CD14-positive monocyte (primary cell): ENCODE measurements at regions not wholly inside any gene's neighbourhood (a gene's known extent, or its start where the extent isn't known, plus 50 kb on each side); places are given as distances from the start of the nearest gene placed in this dataset.
"Not testable (repeated sequence)": the region's sequence is repeated elsewhere in the genome, so short reads cannot be mapped to it uniquely, and the experiment has no call there.

Source experiments
- DNase-seq, 3 donors: peaks; one replicate each; pipeline ENCODE4 v3.0.0-alpha.2; 2011 to 2022
- H2AFZ ChIP-seq: 2 replicates; pipeline ENCODE4 v1.6.0; 2012; ENCODE audit warnings: mild to moderate bottlenecking, low read depth, low read length, inconsistent platforms; ENCODE audit not compliant: insufficient read depth, poor library complexity, severe bottlenecking
- H3K27ac ChIP-seq, 2 donors: 1 replicate in 1 of 2; 2 replicates in 1 of 2; pipeline ENCODE4 v1.5.1; 2012 to 2013; ENCODE audit warnings: low read length in 2 of 2, control low read depth in 1 of 2, inconsistent platforms in 1 of 2, low read depth in 1 of 2, mild to moderate bottlenecking in 1 of 2
- H3K27me3 ChIP-seq, 2 donors: one replicate each; pipeline versions ENCODE4 v1.6.0 to v1.6.1; 2011 to 2013; ENCODE audit warnings: low read length in 2 of 2; ENCODE audit not compliant: control insufficient read depth in 2 of 2, insufficient read depth in 2 of 2
- H3K36me3 ChIP-seq, 2 donors: replicated peaks in 1 of 2; 1 replicate in 1 of 2; 2 replicates in 1 of 2; pipeline versions ENCODE4 v1.5.1 to v1.6.1; 2012 to 2013; ENCODE audit warnings: low read length in 2 of 2, control low read depth in 1 of 2, inconsistent platforms in 1 of 2, mild to moderate bottlenecking in 1 of 2; ENCODE audit not compliant: insufficient read depth in 2 of 2, control insufficient read depth in 1 of 2
- H3K4me1 ChIP-seq, 2 donors: 1 replicate in 1 of 2; 2 replicates in 1 of 2; pipeline versions ENCODE4 v1.5.1 to v1.6.1; 2012 to 2013; ENCODE audit warnings: low read length in 2 of 2, control low read depth in 1 of 2, inconsistent platforms in 1 of 2, mild to moderate bottlenecking in 1 of 2, moderate library complexity in 1 of 2; ENCODE audit not compliant: insufficient read depth in 2 of 2, control insufficient read depth in 1 of 2
- H3K4me2 ChIP-seq: replicated peaks from 2 replicates; pipeline ENCODE3; 2012; ENCODE audit warnings: low read length, moderate library complexity, mild to moderate bottlenecking; ENCODE audit not compliant: poor library complexity, severe bottlenecking; ENCODE audit errors: extremely low read depth
- H3K4me3 ChIP-seq, 3 experiments: fragments of 200-600 bp in 1 of 3; sonication (generic) in 1 of 3; replicated peaks in 1 of 3; 1 replicate in 2 of 3; 2 replicates in 1 of 3; pipeline ENCODE4 v1.5.1; 2011 to 2013; ENCODE audit warnings: low read length in 3 of 3, mild to moderate bottlenecking in 3 of 3, control low read depth in 2 of 3, low read depth in 2 of 3, inconsistent platforms in 1 of 3, moderate library complexity in 1 of 3
- H3K79me2 ChIP-seq: 2 replicates; pipeline ENCODE4 v1.6.0; 2012; ENCODE audit warnings: mild to moderate bottlenecking, control low read depth, inconsistent platforms, low read length, moderate library complexity; ENCODE audit not compliant: insufficient read depth
- H3K9ac ChIP-seq: 2 replicates; pipeline ENCODE4 v1.6.0; 2017; ENCODE audit warnings: low read length, mild to moderate bottlenecking; ENCODE audit not compliant: insufficient read depth, poor library complexity, severe bottlenecking
- H3K9me3 ChIP-seq, 2 donors: replicated peaks in 1 of 2; 1 replicate in 1 of 2; 2 replicates in 1 of 2; pipeline versions ENCODE4 v1.5.1 to v1.6.1; 2012 to 2013; ENCODE audit warnings: low read length in 2 of 2, control low read depth in 1 of 2; ENCODE audit not compliant: control insufficient read depth in 1 of 2, insufficient read depth in 1 of 2
- H4K20me1 ChIP-seq: 2 replicates; pipeline ENCODE4 v1.6.0; 2012; ENCODE audit warnings: mild to moderate bottlenecking, low read length, control low read depth, moderate library complexity; ENCODE audit not compliant: insufficient read depth
- H3K27ac Mint-ChIP-seq, 7 donors: one replicate each; pipeline ENCODE4 v1.8.0; 2020; ENCODE audit warnings: mild to moderate bottlenecking in 7 of 7, mixed read lengths in 7 of 7, moderate library complexity in 6 of 7, inconsistent platforms in 2 of 7
- H3K27me3 Mint-ChIP-seq, 3 donors: one replicate each; pipeline ENCODE4 v1.8.0; 2021 to 2022; ENCODE audit warnings: low read depth in 3 of 3, mild to moderate bottlenecking in 3 of 3, mixed read lengths in 3 of 3, moderate library complexity in 3 of 3, inconsistent platforms in 1 of 3
- H3K36me3 Mint-ChIP-seq, 2 donors: one replicate each; pipeline ENCODE4 v1.8.0; 2020; ENCODE audit warnings: mixed read lengths in 2 of 2, inconsistent platforms in 1 of 2, mild to moderate bottlenecking in 1 of 2
- H3K4me1 Mint-ChIP-seq: one replicate; pipeline ENCODE4 v1.8.0; 2020; ENCODE audit warnings: mild to moderate bottlenecking, mixed read lengths
- H3K4me3 Mint-ChIP-seq, 2 donors: one replicate each; pipeline ENCODE4 v1.8.0; 2020; ENCODE audit warnings: mild to moderate bottlenecking in 2 of 2, mixed read lengths in 2 of 2, moderate library complexity in 1 of 2
- H3K9me3 Mint-ChIP-seq, 7 donors: one replicate each; pipeline ENCODE4 v1.8.0; 2020 to 2022; ENCODE audit warnings: mixed read lengths in 7 of 7, mild to moderate bottlenecking in 6 of 7, moderate library complexity in 6 of 7, inconsistent platforms in 2 of 7
- WGBS: methylation state at CpG from one replicate; pipeline ENCODE4 v1.1.5; 2013; ENCODE audit warnings: missing lambda C conversion rate; ENCODE audit not compliant: insufficient coverage; 5-methylcytosine and 5-hydroxymethylcytosine counted together
- intact Hi-C, 2 donors: fragments of 100-400 bp; cut with micrococcal nuclease; formaldehyde crosslinking; loops; one replicate each; pipeline versions ENCODE4 v1.15.0 to v1.15.1; 2023
- TF ChIP-seq, protein P1 (sequence below): fragments of 200-600 bp; IDR thresholded peaks from one replicate; pipeline ENCODE4 v1.8.0; 2022; ENCODE audit warnings: antibody characterized with exemption, mild to moderate bottlenecking

DNA sequence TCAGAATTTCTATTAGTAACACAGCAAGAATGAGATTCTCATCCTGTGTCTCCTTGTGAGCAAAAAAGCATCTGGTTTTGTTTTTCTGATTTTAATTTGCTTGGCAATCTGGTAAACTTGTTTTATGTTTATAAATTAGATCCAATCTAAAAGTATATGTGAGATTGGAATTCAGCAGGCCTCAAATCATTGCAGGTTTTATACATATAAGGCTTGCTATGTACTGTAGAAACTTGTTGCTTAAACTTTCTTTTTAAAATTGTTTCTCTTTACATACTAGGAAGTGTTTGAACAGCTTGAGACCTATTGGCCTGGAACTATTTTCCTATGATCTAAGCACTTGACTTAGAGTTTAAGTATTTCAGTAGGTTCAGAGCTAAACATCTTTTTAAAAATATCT is 1037.8 kb downstream of the NR2F1-AS1 start:
- H3K9me3 ChIP-seq: no peaks in the 10 kb centered on the region
- Mint-ChIP-seq H3K27ac (no peak overlapping the region), H3K36me3 (no peaks in the 10 kb centered on the region), H3K4me3 (no peak overlapping the region), H3K4me1 (no peaks in the 10 kb centered on the region), H3K9me3 (peaks cover 0 to 6% (median under 1%) of the 10 kb centered on the region in 7 donors), H3K27me3 (peaks cover 0 to 12% (median 2%) of the 10 kb centered on the region in 3 donors)
- DNase-seq: no peak
- intact Hi-C loops: no loop called here
- H3K9ac ChIP-seq: no peak overlapping the region
- no peak overlapping the region for H3K27ac ChIP-seq
- no peak overlapping the region for H3K4me2 ChIP-seq
- H3K36me3 ChIP-seq: no peaks in the 10 kb centered on the region
- no peaks in the 10 kb centered on the region for H3K4me1 ChIP-seq
- no peak overlapping the region for H2AFZ ChIP-seq
- peaks cover 0 to 3% of the 10 kb centered on the region in 2 donors for H3K27me3 ChIP-seq
- TF ChIP-seq, protein P1, sequence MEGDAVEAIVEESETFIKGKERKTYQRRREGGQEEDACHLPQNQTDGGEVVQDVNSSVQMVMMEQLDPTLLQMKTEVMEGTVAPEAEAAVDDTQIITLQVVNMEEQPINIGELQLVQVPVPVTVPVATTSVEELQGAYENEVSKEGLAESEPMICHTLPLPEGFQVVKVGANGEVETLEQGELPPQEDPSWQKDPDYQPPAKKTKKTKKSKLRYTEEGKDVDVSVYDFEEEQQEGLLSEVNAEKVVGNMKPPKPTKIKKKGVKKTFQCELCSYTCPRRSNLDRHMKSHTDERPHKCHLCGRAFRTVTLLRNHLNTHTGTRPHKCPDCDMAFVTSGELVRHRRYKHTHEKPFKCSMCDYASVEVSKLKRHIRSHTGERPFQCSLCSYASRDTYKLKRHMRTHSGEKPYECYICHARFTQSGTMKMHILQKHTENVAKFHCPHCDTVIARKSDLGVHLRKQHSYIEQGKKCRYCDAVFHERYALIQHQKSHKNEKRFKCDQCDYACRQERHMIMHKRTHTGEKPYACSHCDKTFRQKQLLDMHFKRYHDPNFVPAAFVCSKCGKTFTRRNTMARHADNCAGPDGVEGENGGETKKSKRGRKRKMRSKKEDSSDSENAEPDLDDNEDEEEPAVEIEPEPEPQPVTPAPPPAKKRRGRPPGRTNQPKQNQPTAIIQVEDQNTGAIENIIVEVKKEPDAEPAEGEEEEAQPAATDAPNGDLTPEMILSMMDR: no peak
- H4K20me1 ChIP-seq: no peaks in the 10 kb centered on the region
- H3K4me3 ChIP-seq: no peak overlapping the region
- H3K79me2 ChIP-seq: no peaks in the 10 kb centered on the region

DNA sequence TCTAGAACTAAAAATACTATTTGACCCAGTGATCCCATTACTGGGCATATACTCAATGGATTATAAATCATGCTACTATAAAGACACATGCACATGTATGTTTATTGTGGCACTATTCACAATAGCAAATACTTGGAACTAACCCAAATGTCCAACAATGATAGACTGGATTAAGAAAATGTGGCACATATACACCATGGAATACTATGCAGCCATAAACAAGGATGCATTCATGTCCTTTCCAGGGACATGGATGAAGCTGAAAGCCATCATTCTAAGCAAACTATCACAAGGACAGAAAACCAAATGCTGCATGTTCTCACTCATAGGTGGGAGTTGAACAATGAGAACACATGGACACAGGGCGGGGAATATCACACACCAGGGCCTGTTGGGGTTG is 1039.0 kb downstream of the NR2F1-AS1 start:
- WGBS: no CpG with 5 or more reads among the region's 1 CpG
- H3K4me3 ChIP-seq, intact Hi-C loops, H3K36me3 Mint-ChIP-seq, H2AFZ ChIP-seq, H3K4me2 ChIP-seq, H4K20me1 ChIP-seq, H3K27ac ChIP-seq, H3K4me1 Mint-ChIP-seq, H3K9me3 Mint-ChIP-seq, H3K27ac Mint-ChIP-seq, H3K79me2 ChIP-seq, H3K4me3 Mint-ChIP-seq, H3K36me3 ChIP-seq, DNase-seq, H3K27me3 ChIP-seq, H3K9me3 ChIP-seq, H3K4me1 ChIP-seq, H3K9ac ChIP-seq: not testable (repeated sequence)
- H3K27me3 Mint-ChIP-seq: peaks cover 0 to 14% (median 2%) of the 10 kb centered on the region in 3 donors
